WERI-Rb-1 (cell line): ENCODE measurements at regions not wholly inside any gene's neighbourhood (a gene's known extent, or its start where the extent isn't known, plus 50 kb on each side); places are given as distances from the start of the nearest gene placed in this dataset.

Source experiments
- DNase-seq: peaks from one replicate; pipeline ENCODE4 v3.0.0-alpha.2; 2020
- H3K27ac ChIP-seq: fragments of 250-450 bp; sonication (Bioruptor Pico); 2 replicates; pipeline ENCODE4 v1.5.1; 2020; ENCODE audit warnings: mild to moderate bottlenecking, moderate library complexity
- H3K27me3 ChIP-seq: fragments of 250-450 bp; sonication (Bioruptor Pico); 2 replicates; pipeline ENCODE4 v1.5.1; 2021; ENCODE audit warnings: mild to moderate bottlenecking, low read depth, moderate library complexity; ENCODE audit not compliant: insufficient read depth, severe bottlenecking
- H3K36me3 ChIP-seq: fragments of 250-450 bp; sonication (Bioruptor Pico); 2 replicates; pipeline ENCODE4 v1.5.1; 2020; ENCODE audit warnings: mild to moderate bottlenecking, moderate library complexity
- H3K4me3 ChIP-seq: 2 replicates; pipeline ENCODE4 v1.5.1; 2011; ENCODE audit warnings: low read depth, mild to moderate bottlenecking, control low read depth, low read length
- H3K9me3 ChIP-seq: fragments of 250-450 bp; sonication (Bioruptor Pico); 2 replicates; pipeline ENCODE4 v1.5.1; 2021; ENCODE audit warnings: mild to moderate bottlenecking, moderate library complexity; ENCODE audit not compliant: severe bottlenecking
- CTCF ChIP-seq: IDR thresholded peaks from 2 replicates; pipeline ENCODE4 v1.5.1; 2011; ENCODE audit warnings: low read depth, mild to moderate bottlenecking, control low read depth, inconsistent platforms, low read length

- TF ChIP-seq CTCF: 0 out of 2 replicates have a peak, but pooled peaks have one; percentile 0
- Histone ChIP-seq H3K36me3 (no peaks in the 10 kb centered on the region), H3K9me3 (no peaks in the 10 kb centered on the region), H3K4me3 (no peak overlapping the region), H3K27me3 (no peaks in the 10 kb centered on the region), H3K27ac (no peak overlapping the region)
- DNase-seq: no peak
Measured at GRCh38 chr6:18527836-18528743, 140.9 kb downstream of the RNF144B start.

- no peak overlapping the region for H3K27ac ChIP-seq
- no peak overlapping the region for H3K4me3 ChIP-seq
- no peaks in the 10 kb centered on the region for H3K9me3 ChIP-seq
- no peak for DNase-seq
- no peak for TF ChIP-seq CTCF
- H3K36me3 ChIP-seq: no peaks in the 10 kb centered on the region
- H3K27me3 ChIP-seq: no peaks in the 10 kb centered on the region
Measured at GRCh38 chr6:18530201-18530600, 143.1 kb downstream of the RNF144B start.

GRCh38 chr6:18532139-18532538 is 145.0 kb downstream of the RNF144B start:
- no peak overlapping the region for H3K4me3 ChIP-seq
- TF ChIP-seq CTCF: no peak
- no peaks in the 10 kb centered on the region for H3K9me3 ChIP-seq
- DNase-seq: no peak
- no peak overlapping the region for H3K27ac ChIP-seq
- no peaks in the 10 kb centered on the region for H3K36me3 ChIP-seq
- H3K27me3 ChIP-seq: peaks cover 4% of the 10 kb centered on the region

- Histone ChIP-seq H3K4me3 (no peak overlapping the region), H3K27ac (no peak overlapping the region), H3K27me3 (peaks cover 4% of the 10 kb centered on the region), H3K36me3 (no peaks in the 10 kb centered on the region), H3K9me3 (no peaks in the 10 kb centered on the region)
- no peak for TF ChIP-seq CTCF
- DNase-seq: no peak
Measured at GRCh38 chr6:18533793-18534192, 146.6 kb downstream of the RNF144B start.

- H3K27me3 ChIP-seq: peaks cover 4% of the 10 kb centered on the region
- H3K4me3 ChIP-seq: no peak overlapping the region
- TF ChIP-seq CTCF: no peak
- H3K9me3 ChIP-seq: no peaks in the 10 kb centered on the region
- H3K36me3 ChIP-seq: no peaks in the 10 kb centered on the region
- DNase-seq: no peak
- no peak overlapping the region for H3K27ac ChIP-seq
Measured at GRCh38 chr6:18536591-18537055, 149.5 kb downstream of the RNF144B start.
